NT2/D1 (cell line): ENCODE measurements at regions not wholly inside any gene's neighbourhood (a gene's known extent, or its start where the extent isn't known, plus 50 kb on each side); places are given as distances from the start of the nearest gene placed in this dataset.

Experiments
- YY1 ChIP-seq: IDR thresholded peaks from 2 replicates; pipeline ENCODE4 v1.6.1; 2011; ENCODE audit not compliant: insufficient read length, insufficient read depth
- ZNF274 ChIP-seq: IDR thresholded peaks from 2 replicates; pipeline ENCODE4 v1.6.1; 2011; ENCODE audit warnings: mild to moderate bottlenecking, low read depth, low read length

DNA sequence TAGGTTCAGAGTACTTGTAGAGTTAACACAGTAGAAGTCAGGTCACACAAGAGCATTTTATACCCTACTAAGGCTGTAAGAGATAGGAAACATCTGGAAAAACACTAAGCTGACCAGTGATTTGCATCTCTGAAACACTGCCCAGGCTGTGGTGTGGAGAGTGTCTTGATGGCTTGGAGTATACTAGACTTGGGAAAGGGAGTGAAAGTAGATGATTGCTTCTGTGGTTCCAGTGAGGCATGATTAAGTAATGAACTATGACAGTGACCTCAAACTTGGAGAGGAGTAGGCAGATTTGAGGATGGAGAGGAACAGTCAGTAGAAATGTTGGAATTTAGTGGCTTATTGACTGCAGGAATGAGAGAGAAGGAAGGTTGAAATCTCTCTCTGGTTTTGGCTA lies 201.2 kb downstream of the FLRT2 start:
- TF ChIP-seq ZNF274 (no peak), YY1 (no peak)
